Vagina (tissue), 2 donors: ENCODE measurements at regions not wholly inside any gene's neighbourhood (a gene's known extent, or its start where the extent isn't known, plus 50 kb on each side); places are given as distances from the start of the nearest gene placed in this dataset.

ENCODE experiments used
- POLR2AphosphoS5 ChIP-seq, 2 donors: sonication (generic); formaldehyde crosslinking; IDR thresholded peaks; one replicate each; pipeline ENCODE4 v1.9.0; 2017; ENCODE audit warnings: antibody characterized with exemption in 2 of 2, mild to moderate bottlenecking in 2 of 2, low read depth in 1 of 2; ENCODE audit not compliant: insufficient read depth in 1 of 2
- TF ChIP-seq, protein P1 (sequence below), 3 experiments: fragments of 450-650 bp in 2 of 3; fragments of 200-600 bp in 1 of 3; sonication (generic) in 1 of 3; IDR thresholded peaks; one replicate each; pipeline ENCODE4 v1.5.1; 2017 to 2019; ENCODE audit warnings: antibody characterized with exemption in 3 of 3, mild to moderate bottlenecking in 2 of 3, moderate library complexity in 2 of 3

DNA sequence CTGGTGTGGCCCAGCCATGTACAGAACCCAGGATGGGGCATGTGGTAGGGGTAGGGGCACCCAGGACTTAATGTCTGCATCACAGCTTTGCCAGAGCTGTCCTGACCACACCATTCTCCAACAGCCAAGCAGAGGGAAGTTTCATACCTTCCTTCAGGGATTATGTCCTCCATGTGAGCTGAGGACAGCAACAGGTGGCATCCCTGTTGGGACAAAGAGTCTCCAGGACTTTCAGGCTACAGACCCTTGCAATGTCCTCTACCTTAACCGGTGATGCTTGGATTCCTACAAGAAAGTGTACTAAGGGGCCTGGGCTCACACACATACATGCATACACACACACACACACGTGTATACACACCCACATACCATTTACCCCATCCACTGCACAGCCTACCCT is 227.0 kb upstream of the SIX2 start:
- TF ChIP-seq, protein P1, sequence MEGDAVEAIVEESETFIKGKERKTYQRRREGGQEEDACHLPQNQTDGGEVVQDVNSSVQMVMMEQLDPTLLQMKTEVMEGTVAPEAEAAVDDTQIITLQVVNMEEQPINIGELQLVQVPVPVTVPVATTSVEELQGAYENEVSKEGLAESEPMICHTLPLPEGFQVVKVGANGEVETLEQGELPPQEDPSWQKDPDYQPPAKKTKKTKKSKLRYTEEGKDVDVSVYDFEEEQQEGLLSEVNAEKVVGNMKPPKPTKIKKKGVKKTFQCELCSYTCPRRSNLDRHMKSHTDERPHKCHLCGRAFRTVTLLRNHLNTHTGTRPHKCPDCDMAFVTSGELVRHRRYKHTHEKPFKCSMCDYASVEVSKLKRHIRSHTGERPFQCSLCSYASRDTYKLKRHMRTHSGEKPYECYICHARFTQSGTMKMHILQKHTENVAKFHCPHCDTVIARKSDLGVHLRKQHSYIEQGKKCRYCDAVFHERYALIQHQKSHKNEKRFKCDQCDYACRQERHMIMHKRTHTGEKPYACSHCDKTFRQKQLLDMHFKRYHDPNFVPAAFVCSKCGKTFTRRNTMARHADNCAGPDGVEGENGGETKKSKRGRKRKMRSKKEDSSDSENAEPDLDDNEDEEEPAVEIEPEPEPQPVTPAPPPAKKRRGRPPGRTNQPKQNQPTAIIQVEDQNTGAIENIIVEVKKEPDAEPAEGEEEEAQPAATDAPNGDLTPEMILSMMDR (IDR thresholded peaks at IDR 0.05) = no peak
- no peak for TF ChIP-seq POLR2AphosphoS5 (IDR thresholded peaks at IDR 0.05; ENCODE audit: insufficient read depth in 1 of 2, low read depth in 1 of 2)
